Esophagus (tissue), 2 donors: ENCODE measurements at regions not wholly inside any gene's neighbourhood (a gene's known extent, or its start where the extent isn't known, plus 50 kb on each side); places are given as distances from the start of the nearest gene placed in this dataset.
"Not testable (repeated sequence)": the region's sequence is repeated elsewhere in the genome, so short reads cannot be mapped to it uniquely, and the experiment has no call there.

Source experiments
- H3K27ac ChIP-seq, 2 donors: one replicate each; pipeline ENCODE4 v1.5.1; 2013; ENCODE audit warnings: low read depth in 2 of 2, mild to moderate bottlenecking in 2 of 2, inconsistent platforms in 1 of 2, low read length in 1 of 2, moderate library complexity in 1 of 2
- H3K27me3 ChIP-seq, 2 donors: one replicate each; pipeline ENCODE4 v1.6.1; 2013; ENCODE audit warnings: low read length in 2 of 2, control low read depth in 1 of 2, mild to moderate bottlenecking in 1 of 2; ENCODE audit not compliant: insufficient read depth in 2 of 2, control insufficient read depth in 1 of 2
- H3K36me3 ChIP-seq, 2 donors: one replicate each; pipeline ENCODE4 v1.6.1; 2013; ENCODE audit warnings: low read length in 1 of 2; ENCODE audit not compliant: control insufficient read depth in 2 of 2, insufficient read depth in 2 of 2
- H3K4me1 ChIP-seq, 2 donors: one replicate each; pipeline ENCODE4 v1.6.1; 2013; ENCODE audit warnings: low read length in 1 of 2; ENCODE audit not compliant: control insufficient read depth in 2 of 2, insufficient read depth in 2 of 2
- H3K4me3 ChIP-seq, 2 donors: one replicate each; pipeline ENCODE4 v1.5.1; 2013; ENCODE audit warnings: low read length in 2 of 2, mild to moderate bottlenecking in 2 of 2, low read depth in 1 of 2, moderate library complexity in 1 of 2
- H3K9me3 ChIP-seq, 2 donors: one replicate each; pipeline ENCODE4 v1.6.1; 2013; ENCODE audit warnings: mild to moderate bottlenecking in 2 of 2, low read depth in 1 of 2, low read length in 1 of 2, moderate library complexity in 1 of 2; ENCODE audit not compliant: control insufficient read depth in 2 of 2, insufficient read depth in 1 of 2
- WGBS, 2 donors: extraction: QIAGEN DNeasy Blood & Tissue Kit; methylation state at CpG; one replicate each; pipeline ENCODE4 v1.1.7; 2013; 5-methylcytosine and 5-hydroxymethylcytosine counted together
- donor health status: healthy with polysubstance abuse.
- donor health status: Bipolar disorder and iron deficiency.

- no peak overlapping the region for H3K4me3 ChIP-seq
- no peak overlapping the region for H3K27ac ChIP-seq
- H3K27me3 ChIP-seq: no peaks in the 10 kb centered on the region
- H3K36me3 ChIP-seq: no peaks in the 10 kb centered on the region
- H3K9me3 ChIP-seq: no peaks in the 10 kb centered on the region
- peaks cover 0 to 5% of the 10 kb centered on the region in 2 donors for H3K4me1 ChIP-seq
- 77 to 83% methylated on average over 8 of the region's 8 CpGs for WGBS, 2 donors
Observed at GRCh38 chr20:48375804-48376203, 452.0 kb downstream of the PREX1 start.

- WGBS, 2 donors: 58 to 68% methylated on average over 16 of the region's 16 CpGs
- Histone ChIP-seq H3K36me3 (no peaks in the 10 kb centered on the region), H3K4me1 (peaks cover 0 to 5% of the 10 kb centered on the region in 2 donors), H3K27me3 (no peaks in the 10 kb centered on the region), H3K9me3 (no peaks in the 10 kb centered on the region), H3K4me3 (no peak overlapping the region), H3K27ac (no peak overlapping the region)
Observed at GRCh38 chr20:48374991-48375595, 452.7 kb downstream of the PREX1 start.

- not testable (repeated sequence) for H3K36me3 ChIP-seq, H3K4me3 ChIP-seq, H3K9me3 ChIP-seq, H3K27me3 ChIP-seq, H3K27ac ChIP-seq, H3K4me1 ChIP-seq
- WGBS, 2 donors: 30 to 36% methylated on average over 26 of the region's 26 CpGs
Observed at GRCh38 chr20:48374031-48374907, 453.5 kb downstream of the PREX1 start.

GRCh38 chr20:48373555-48373934 is 454.3 kb downstream of the PREX1 start:
- Histone ChIP-seq H3K27ac (no peak overlapping the region), H3K4me1 (peaks cover 0 to 5% of the 10 kb centered on the region in 2 donors), H3K27me3 (no peaks in the 10 kb centered on the region), H3K36me3 (no peaks in the 10 kb centered on the region), H3K4me3 (no peak overlapping the region), H3K9me3 (no peaks in the 10 kb centered on the region)
- WGBS, 2 donors: 84 to 85% methylated on average over 19 of the region's 19 CpGs

GRCh38 chr20:48372851-48373554 is 454.8 kb downstream of the PREX1 start:
- H3K36me3 ChIP-seq, H3K27me3 ChIP-seq, H3K4me1 ChIP-seq, H3K27ac ChIP-seq, H3K9me3 ChIP-seq, H3K4me3 ChIP-seq: not testable (repeated sequence)
- WGBS, 2 donors: 72 to 85% methylated on average over 27 to 34 of the region's 35 CpGs

- H3K9me3 ChIP-seq: peaks cover 0 to 1% of the 10 kb centered on the region in 2 donors
- H3K36me3 ChIP-seq: no peaks in the 10 kb centered on the region
- H3K4me3 ChIP-seq: no peak overlapping the region
- H3K4me1 ChIP-seq: peaks cover 0 to 5% of the 10 kb centered on the region in 2 donors
- H3K27me3 ChIP-seq: no peaks in the 10 kb centered on the region
- H3K27ac ChIP-seq: no peak overlapping the region
- 82 to 87% methylated on average over 4 of the region's 4 CpGs for WGBS, 2 donors
Observed at GRCh38 chr20:48371211-48371610, 456.6 kb downstream of the PREX1 start.

GRCh38 chr20:48368580-48369021 is 459.2 kb downstream of the PREX1 start:
- 34 to 48% methylated on average over 10 of the region's 10 CpGs for WGBS, 2 donors
- H3K27ac ChIP-seq: peak overlapping the region in 1 of 2 donors; percentile 9
- H3K4me1 ChIP-seq, H3K9me3 ChIP-seq, H3K36me3 ChIP-seq, H3K4me3 ChIP-seq, H3K27me3 ChIP-seq: not testable (repeated sequence)

GRCh38 chr20:48367541-48368358 is 460.0 kb downstream of the PREX1 start:
- H3K27me3 ChIP-seq, H3K4me3 ChIP-seq, H3K4me1 ChIP-seq, H3K27ac ChIP-seq, H3K36me3 ChIP-seq, H3K9me3 ChIP-seq: not testable (repeated sequence)
- WGBS, 2 donors: 20 to 28% methylated on average over 13 to 16 of the region's 28 CpGs

GRCh38 chr20:48366230-48366629 is 461.6 kb downstream of the PREX1 start:
- WGBS, 2 donors: 96 to 97% methylated on average over 5 of the region's 5 CpGs
- H3K36me3 ChIP-seq: no peaks in the 10 kb centered on the region
- H3K4me1 ChIP-seq: no peaks in the 10 kb centered on the region
- H3K27ac ChIP-seq: no peak overlapping the region
- H3K9me3 ChIP-seq: peaks cover 0 to 4% of the 10 kb centered on the region in 2 donors
- H3K27me3 ChIP-seq: no peaks in the 10 kb centered on the region
- H3K4me3 ChIP-seq: no peak overlapping the region
